OCI-LY1 (cell line): ENCODE measurements at regions not wholly inside any gene's neighbourhood (a gene's known extent, or its start where the extent isn't known, plus 50 kb on each side); places are given as distances from the start of the nearest gene placed in this dataset.

ENCODE experiments used
- H2AFZ ChIP-seq: fragments of 200-600 bp; sonication (generic), shearing (Covaris generic); 2 replicates; pipeline ENCODE4 v1.6.0; 2014; ENCODE audit warnings: antibody characterized with exemption, mild to moderate bottlenecking, low read length
- H3F3A ChIP-seq: fragments of 200-600 bp; sonication (generic), shearing (Covaris generic); 2 replicates; pipeline ENCODE4 v1.6.0; 2014; ENCODE audit warnings: mild to moderate bottlenecking, antibody characterized with exemption, low read length, moderate library complexity; ENCODE audit not compliant: insufficient read depth
- H3K27ac ChIP-seq: fragments of 200-600 bp; sonication (generic); 2 replicates; pipeline ENCODE4 v1.5.1; 2014; ENCODE audit warnings: low read length, mixed run types, mild to moderate bottlenecking, low read depth; ENCODE audit not compliant: poor library complexity, severe bottlenecking
- H3K27me3 ChIP-seq: fragments of 200-600 bp; sonication (generic); 2 replicates; pipeline ENCODE4 v1.6.0; 2014; ENCODE audit warnings: antibody characterized with exemption, mild to moderate bottlenecking, low read length, moderate library complexity; ENCODE audit not compliant: insufficient read depth
- H3K36me3 ChIP-seq: fragments of 200-600 bp; sonication (generic); 2 replicates; pipeline ENCODE4 v1.6.1; 2014; ENCODE audit warnings: mild to moderate bottlenecking, antibody characterized with exemption, low read length, moderate library complexity, mixed read lengths; ENCODE audit not compliant: insufficient read depth
- H3K4me1 ChIP-seq: fragments of 200-600 bp; sonication (generic); 2 replicates; pipeline ENCODE4 v1.5.1; 2014; ENCODE audit warnings: mild to moderate bottlenecking, low read length, moderate library complexity; ENCODE audit not compliant: insufficient read depth, severe bottlenecking
- H3K4me2 ChIP-seq: fragments of 200-600 bp; sonication (generic), shearing (Covaris generic); 2 replicates; pipeline ENCODE4 v1.6.1; 2014; ENCODE audit warnings: low read length
- H3K4me3 ChIP-seq: fragments of 200-600 bp; sonication (generic); 2 replicates; pipeline ENCODE4 v1.5.1; 2014; ENCODE audit warnings: low read length, low read depth, mild to moderate bottlenecking, mixed read lengths; ENCODE audit not compliant: poor library complexity, severe bottlenecking
- H3K79me2 ChIP-seq: fragments of 200-600 bp; shearing (Covaris generic); 2 replicates; pipeline ENCODE4 v1.6.1; 2016; ENCODE audit warnings: mixed run types, low read length, mixed read lengths; ENCODE audit not compliant: insufficient read depth
- H3K9ac ChIP-seq: fragments of 200-600 bp; sonication (generic), shearing (Covaris generic); 2 replicates; pipeline ENCODE4 v1.6.1; 2014; ENCODE audit warnings: mild to moderate bottlenecking, low read length, mixed read lengths
- H3K9me2 ChIP-seq: fragments of 200-600 bp; sonication (generic), shearing (Covaris generic); 2 replicates; pipeline ENCODE4 v1.6.1; 2014; ENCODE audit warnings: low read depth, mild to moderate bottlenecking, low read length, mixed read lengths
- H3K9me3 ChIP-seq: fragments of 200-600 bp; shearing (Covaris generic); 2 replicates; pipeline ENCODE4 v1.6.1; 2014; ENCODE audit warnings: low read length, mixed read lengths
- H4K20me1 ChIP-seq: fragments of 200-600 bp; sonication (generic), shearing (Covaris generic); 2 replicates; pipeline ENCODE4 v1.6.0; 2016; ENCODE audit warnings: mild to moderate bottlenecking, low read length; ENCODE audit not compliant: insufficient read depth
- EZH2 ChIP-seq: fragments of 200-600 bp; sonication (generic), shearing (Covaris generic); IDR thresholded peaks from 2 replicates; pipeline ENCODE4 v1.8.0; 2017; ENCODE audit warnings: borderline replicate concordance, mixed run types, mild to moderate bottlenecking, antibody characterized with exemption, low read length, moderate library complexity, mixed read lengths
- TF ChIP-seq, protein P1 (sequence below): fragments of 200-600 bp; sonication (generic), shearing (Covaris generic); IDR thresholded peaks from 2 replicates; pipeline ENCODE4 v1.5.1; 2017; ENCODE audit warnings: mild to moderate bottlenecking, antibody characterized with exemption, low read length, moderate library complexity, mixed read lengths

- H2AFZ ChIP-seq, result no peak overlapping the region
- H3K4me1 ChIP-seq, result no peaks in the 10 kb centered on the region
- no peak overlapping the region for H3K4me3 ChIP-seq
- no peaks in the 10 kb centered on the region for H3K79me2 ChIP-seq
- no peak overlapping the region for H3K4me2 ChIP-seq
- H3F3A ChIP-seq, result no peaks in the 10 kb centered on the region
- no peaks in the 10 kb centered on the region for H3K27me3 ChIP-seq
- no peaks in the 10 kb centered on the region for H4K20me1 ChIP-seq
- H3K9ac ChIP-seq, result no peak overlapping the region
- no peak overlapping the region for H3K27ac ChIP-seq
- no peaks in the 10 kb centered on the region for H3K9me2 ChIP-seq
- H3K9me3 ChIP-seq, result no peaks in the 10 kb centered on the region
- H3K36me3 ChIP-seq, result no peaks in the 10 kb centered on the region
- TF ChIP-seq, protein P1, sequence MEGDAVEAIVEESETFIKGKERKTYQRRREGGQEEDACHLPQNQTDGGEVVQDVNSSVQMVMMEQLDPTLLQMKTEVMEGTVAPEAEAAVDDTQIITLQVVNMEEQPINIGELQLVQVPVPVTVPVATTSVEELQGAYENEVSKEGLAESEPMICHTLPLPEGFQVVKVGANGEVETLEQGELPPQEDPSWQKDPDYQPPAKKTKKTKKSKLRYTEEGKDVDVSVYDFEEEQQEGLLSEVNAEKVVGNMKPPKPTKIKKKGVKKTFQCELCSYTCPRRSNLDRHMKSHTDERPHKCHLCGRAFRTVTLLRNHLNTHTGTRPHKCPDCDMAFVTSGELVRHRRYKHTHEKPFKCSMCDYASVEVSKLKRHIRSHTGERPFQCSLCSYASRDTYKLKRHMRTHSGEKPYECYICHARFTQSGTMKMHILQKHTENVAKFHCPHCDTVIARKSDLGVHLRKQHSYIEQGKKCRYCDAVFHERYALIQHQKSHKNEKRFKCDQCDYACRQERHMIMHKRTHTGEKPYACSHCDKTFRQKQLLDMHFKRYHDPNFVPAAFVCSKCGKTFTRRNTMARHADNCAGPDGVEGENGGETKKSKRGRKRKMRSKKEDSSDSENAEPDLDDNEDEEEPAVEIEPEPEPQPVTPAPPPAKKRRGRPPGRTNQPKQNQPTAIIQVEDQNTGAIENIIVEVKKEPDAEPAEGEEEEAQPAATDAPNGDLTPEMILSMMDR, result no peak
- TF ChIP-seq EZH2, result no peak
Measured at GRCh38 chr2:186017278-186017677, 278.7 kb downstream of the FSIP2 start.

GRCh38 chr2:186024921-186025320 lies 286.3 kb downstream of the FSIP2 start:
- H3F3A ChIP-seq, result no peaks in the 10 kb centered on the region
- no peaks in the 10 kb centered on the region for H3K27me3 ChIP-seq
- H3K9me3 ChIP-seq, result no peaks in the 10 kb centered on the region
- no peaks in the 10 kb centered on the region for H3K79me2 ChIP-seq
- no peak overlapping the region for H3K9ac ChIP-seq
- H3K36me3 ChIP-seq, result no peaks in the 10 kb centered on the region
- H2AFZ ChIP-seq, result no peak overlapping the region
- no peak overlapping the region for H3K4me3 ChIP-seq
- H3K27ac ChIP-seq, result no peak overlapping the region
- H3K9me2 ChIP-seq, result no peaks in the 10 kb centered on the region
- no peak overlapping the region for H3K4me2 ChIP-seq
- TF ChIP-seq, protein P1, result no peak
- no peak for TF ChIP-seq EZH2
- no peaks in the 10 kb centered on the region for H3K4me1 ChIP-seq
- no peaks in the 10 kb centered on the region for H4K20me1 ChIP-seq

GRCh38 chr2:186027922-186028321 lies 289.3 kb downstream of the FSIP2 start:
- Histone ChIP-seq H3K9me3 (no peaks in the 10 kb centered on the region), H3K4me2 (no peak overlapping the region), H3K9ac (no peak overlapping the region), H3K4me1 (peaks cover 4% of the 10 kb centered on the region), H3K9me2 (no peaks in the 10 kb centered on the region), H2AFZ (no peak overlapping the region), H3K79me2 (no peaks in the 10 kb centered on the region), H3K27me3 (no peaks in the 10 kb centered on the region), H3K4me3 (no peak overlapping the region), H4K20me1 (no peaks in the 10 kb centered on the region), H3F3A (no peaks in the 10 kb centered on the region), H3K36me3 (no peaks in the 10 kb centered on the region), H3K27ac (no peak overlapping the region)
- TF ChIP-seq, protein P1, result no peak
- TF ChIP-seq EZH2, result no peak
